Hematopoietic multipotent progenitor cell treated with erythropoietin and hydrocortisone succinate and interleukin-3 and kit ligand, for 8 days (in vitro differentiated cells): ENCODE measurements at regions not wholly inside any gene's neighbourhood (a gene's known extent, or its start where the extent isn't known, plus 50 kb on each side); places are given as distances from the start of the nearest gene placed in this dataset.
"Not testable (repeated sequence)": the region's sequence is repeated elsewhere in the genome, so short reads cannot be mapped to it uniquely, and the experiment has no call there.

Experiments
- DNase-seq: peaks from one replicate; pipeline ENCODE4 v3.0.0-alpha.2; 2015

DNA sequence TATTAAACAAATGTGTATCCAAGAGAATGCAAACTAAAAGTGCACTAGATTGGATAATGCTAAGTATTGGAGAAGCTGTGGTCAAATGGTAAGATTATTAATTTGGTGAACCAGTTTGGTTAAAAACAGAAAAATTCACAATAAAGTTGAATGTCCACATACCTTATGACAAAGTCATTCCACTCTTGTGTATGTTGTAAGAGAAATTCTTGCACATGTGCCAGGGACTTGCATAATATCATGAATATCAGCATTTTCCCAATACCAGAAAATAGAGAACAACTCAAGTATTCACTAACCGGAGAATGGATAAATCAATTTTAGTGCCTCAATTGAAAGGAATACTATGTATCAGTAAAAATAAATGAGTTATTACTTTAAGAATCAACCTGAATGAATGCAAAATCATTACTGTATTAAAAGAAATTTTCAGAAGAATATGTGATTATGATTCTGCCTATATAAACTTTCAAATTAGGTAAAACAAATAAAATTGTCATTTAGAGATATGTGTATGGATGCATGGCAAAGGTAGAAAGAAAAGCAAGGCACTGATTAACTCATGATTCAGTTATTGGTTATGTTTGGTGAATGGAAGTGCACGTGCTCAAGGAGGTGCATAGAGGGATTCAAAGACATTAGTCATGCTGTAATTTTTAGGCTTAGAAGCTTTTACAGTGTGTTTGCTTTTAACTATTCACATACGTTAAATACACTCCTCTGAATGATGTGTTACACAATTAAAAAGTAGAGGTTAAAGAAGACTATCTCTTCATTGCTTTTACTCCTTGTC lies 217.4 kb upstream of the KCNK2 start:
- no peak for DNase-seq

DNA sequence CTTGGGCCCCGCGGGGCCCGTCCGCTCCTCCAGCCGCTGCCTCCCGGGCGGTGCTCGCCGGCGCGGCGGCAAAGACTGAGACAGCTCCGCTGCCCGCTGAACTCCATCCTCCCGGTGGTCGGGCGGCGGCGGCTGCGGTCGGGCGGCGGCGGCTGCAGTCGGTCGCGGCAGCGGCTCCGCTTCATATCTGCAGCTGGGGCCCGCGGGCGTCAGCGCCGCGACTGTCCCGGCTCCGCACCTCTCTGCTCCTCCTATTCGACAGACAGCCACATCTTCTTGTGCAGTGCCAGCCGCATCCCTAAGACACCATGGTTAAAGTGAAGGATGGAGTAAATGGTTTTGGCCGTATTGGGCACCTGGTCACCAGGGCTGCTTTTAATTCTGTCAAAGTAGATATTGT lies 212.1 kb upstream of the KCNK2 start:
- DNase-seq: not testable (repeated sequence)

DNA sequence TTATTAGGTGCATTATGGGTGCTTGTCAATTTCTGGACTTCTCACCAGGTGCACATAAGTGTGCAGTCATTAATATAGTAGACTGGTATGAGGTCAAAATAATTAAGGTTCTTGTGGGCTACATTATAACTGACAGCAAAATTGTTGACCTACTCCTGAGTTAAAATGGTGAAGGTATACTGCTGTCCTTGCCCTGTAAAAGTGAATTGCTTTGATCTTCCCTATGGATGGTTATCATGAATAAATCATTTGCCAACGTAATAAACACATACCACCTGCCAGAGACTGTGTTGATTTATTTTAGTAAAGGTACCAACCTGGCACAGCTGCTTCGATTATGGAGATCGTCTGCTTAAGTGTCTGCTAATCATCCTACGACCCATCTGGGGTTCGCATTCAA lies 201.6 kb upstream of the KCNK2 start:
- DNase-seq: no peak

DNA sequence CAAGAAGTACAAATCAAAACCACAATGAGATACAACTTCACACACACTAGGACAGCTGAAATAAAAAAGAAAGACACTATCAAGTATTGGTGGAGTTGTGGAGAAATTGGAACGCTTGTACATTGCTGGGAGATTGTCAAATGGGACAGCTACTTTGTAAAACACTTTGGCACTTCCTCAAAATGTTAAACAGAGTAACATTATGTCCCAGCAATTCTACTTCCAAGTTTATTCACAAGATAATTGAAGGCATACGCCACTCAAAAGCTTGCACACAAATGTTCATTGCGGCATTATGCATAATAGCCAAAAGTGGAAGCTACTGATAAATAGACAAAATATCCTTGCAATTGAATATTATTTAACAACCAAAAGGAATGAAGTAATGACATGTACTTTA lies 199.9 kb upstream of the KCNK2 start:
- no peak for DNase-seq

DNA sequence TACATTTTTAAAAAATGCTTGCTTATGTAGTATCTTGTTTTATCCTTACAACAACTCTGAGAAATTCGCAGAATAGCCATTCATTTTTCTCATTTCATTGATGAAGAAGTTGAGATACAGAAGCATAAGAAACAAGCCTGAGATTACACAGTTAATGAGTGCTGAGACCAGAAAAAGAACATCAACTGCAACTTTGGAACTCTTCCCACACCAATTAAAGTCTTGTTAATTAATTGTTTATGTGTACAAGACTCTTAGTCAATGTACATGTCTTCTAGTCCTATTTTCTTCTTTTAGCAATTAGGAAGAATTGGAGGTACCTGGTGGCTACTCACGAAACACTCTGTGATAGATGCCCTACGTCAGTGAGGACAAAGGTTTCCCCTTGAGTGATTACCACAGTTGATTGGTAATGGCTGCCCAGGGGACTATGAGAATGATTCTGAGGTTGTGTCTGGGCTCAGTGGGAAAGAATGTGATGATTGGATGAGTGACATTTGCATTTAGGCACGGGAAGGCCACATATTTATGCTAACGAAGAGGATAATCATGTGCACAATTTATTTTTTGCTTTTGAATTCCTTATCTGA lies 187.4 kb upstream of the KCNK2 start:
- no peak for DNase-seq

DNA sequence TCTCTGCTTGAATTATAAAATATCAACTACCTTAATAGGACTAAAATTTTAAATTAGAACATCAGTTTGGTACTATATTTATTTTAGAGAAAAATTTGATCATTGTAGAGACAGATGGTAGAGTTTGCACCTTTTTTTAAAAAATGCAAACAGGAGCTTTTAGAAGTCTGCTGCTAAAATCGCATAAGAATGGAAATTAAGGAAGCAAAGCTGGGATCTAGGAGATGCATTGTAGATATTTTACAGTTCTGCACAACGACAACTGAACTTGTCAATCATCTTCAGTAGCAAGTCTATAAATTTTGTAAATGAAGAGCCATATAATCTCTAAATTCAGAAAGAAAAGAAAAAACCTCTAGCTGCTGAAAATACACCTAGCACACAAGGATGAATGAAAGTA lies 185.6 kb upstream of the KCNK2 start:
- no peak for DNase-seq

DNA sequence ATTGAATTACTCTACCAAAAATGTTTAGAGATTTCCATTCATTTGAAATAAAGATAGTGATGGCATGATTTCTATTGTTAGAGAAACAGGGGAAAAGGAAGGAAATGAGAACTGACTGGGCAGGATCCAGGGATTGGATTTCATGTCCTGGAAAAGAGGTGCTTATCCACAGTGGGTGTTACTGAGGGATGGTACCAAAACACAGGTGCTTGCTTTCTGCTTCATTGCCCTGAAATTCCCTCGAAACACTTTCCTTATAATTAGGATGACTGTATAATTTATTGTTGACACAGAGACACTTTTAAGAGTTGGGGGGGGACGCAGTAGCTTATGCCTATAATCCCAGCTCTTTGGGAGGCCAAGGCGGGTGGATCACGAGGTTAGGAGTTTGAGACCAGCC lies 185.0 kb upstream of the KCNK2 start:
- DNase-seq: no peak

DNA sequence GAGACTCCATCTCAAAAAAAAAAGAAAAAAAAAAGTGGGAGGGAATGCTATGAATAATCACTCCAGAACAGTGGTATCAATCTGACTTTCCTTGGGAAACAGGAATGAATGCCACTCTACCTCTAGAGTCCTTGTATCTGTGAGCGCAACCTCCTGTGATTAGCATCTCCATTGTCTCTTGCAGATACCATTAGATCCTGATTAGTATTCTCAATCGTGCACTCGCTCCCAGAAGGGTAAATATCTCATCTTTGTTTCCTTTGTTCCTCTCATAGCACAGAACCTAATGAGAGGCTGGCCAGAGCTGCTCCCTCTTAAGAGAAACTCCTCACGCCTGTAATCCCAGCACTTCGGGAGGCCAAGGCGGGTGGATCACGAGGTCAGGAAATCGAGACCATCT lies 184.4 kb upstream of the KCNK2 start:
- DNase-seq: no peak

DNA sequence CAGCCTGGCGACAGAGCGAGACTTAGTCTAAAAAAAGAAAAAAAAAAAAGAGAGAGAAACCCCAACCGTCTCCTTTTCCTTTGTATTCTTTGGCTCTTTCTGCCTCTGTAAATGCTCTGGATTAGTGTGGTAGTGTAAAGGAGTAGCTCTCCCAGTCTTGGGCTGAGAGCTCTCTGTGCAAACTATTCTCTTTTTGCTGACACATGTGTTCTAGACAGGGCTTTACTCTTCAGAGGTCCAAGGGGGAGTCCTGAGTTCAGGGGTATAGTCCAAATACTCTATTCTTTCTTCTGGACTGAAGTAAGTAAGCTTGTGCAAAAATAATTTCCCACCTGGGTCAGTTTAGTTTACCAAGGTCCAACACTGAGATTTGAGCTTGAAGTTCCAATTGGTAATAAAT lies 183.8 kb upstream of the KCNK2 start:
- DNase-seq: no peak

DNA sequence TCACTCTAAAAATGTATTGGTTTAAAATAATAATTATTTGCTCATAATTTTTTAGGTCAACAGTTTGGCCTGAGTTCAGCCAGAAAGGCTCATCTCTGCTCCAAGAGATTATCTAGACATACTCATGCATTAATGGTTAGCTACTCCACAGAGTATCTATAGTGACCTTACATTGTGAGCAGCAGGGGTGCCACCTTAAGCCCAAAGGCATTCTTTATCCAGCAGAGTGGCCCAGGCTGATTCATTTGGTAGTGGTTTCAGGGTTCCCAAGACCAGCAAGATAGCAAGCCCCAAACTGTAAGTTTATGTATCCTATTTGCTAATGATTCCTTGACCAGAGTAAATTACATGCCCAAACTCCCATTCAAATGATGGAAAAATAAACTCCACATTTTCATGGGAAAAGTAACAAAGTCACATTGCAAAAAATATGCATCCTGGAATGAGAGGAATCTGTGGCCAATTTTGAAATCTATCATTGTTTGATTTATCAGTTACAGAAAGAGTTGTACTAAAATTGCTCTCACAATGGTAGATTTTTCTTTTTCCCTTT lies 182.6 kb upstream of the KCNK2 start:
- no peak for DNase-seq

DNA sequence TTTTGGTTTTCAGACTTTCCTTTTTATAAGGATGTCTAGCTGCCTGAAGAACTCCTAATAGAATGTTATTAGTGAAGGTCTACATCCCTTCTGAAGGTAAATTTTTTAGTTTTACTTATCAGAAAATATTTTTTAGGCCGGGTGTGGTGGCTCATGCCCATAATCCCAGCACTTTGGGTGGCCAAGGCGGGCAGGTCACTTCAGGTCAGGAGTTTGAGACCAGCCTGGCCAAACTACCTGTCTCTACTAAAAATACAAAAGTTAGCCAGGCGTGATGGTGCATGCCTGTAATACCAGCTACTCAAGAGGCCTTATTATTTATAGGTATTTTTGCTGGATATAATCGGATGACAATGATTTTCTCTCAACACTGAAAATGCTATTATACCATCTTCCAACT lies 181.9 kb upstream of the KCNK2 start:
- DNase-seq: no peak

DNA sequence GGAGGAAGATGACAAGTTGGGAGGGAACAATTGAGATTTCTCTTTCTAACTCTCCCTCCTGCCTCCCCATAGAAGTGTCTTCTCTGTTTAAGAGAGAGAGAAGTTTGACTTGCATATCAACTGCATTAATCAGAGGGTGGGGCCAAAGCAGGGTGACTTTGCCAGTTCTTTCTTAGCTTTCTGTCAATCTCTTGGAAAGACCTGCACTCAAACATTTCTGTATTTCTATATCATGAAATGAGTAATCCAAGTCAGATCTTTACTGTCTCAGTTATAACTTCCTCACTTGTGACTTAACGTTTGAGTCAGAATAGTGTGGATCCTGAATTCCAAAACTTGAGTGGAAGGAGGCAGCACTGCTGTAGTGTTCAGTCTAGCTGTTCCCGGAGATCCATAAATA lies 180.8 kb upstream of the KCNK2 start:
- DNase-seq: no peak

DNA sequence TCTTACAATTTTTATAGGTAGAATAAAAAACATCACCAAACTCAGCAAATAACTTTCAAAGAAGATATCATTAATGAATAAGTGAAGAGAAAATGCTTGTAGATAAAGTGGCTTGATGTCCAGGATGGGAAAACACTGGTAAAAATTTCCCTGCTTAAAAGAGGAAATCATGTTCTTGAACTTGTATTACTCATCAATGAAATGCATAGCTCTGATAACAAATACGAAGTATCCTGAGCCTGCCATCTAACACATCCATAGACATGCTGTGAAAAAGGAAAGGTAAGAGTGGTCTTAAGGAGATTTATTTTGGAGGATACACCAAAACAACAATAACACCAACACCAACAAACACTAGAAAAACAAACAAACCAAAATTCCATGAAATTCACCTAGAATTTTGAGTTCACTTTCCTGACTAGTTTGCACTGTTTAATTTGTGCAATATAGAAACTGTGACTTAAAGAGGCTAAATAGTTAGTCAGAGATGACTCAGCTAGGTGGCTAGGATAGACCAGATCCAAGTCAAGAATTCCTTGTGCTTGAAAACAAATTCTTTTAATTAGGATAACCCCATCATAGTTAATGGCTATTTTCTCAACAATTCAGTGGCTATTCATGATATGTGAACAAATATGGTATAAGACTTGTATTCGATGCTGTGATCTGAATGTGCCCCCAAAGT lies 179.8 kb upstream of the KCNK2 start:
- no peak for DNase-seq

DNA sequence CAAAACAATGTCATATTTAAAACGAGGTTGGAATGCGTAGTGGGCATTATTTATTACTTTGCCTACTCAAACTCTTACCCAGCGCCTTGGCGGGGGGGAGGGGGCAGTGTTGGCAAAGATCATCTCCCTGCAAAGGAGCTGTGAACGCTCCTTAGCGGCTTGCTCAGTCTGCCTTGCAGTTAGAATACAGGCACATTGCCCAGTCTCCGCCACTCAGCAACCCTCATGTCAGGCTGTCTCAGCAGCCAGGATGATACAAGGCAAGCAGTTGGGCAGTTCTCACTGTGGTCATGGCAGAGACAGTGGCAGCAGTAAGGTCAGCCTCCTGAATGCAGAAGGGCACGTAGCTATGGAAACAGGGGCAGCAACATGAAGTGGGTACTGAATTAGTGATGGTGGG lies 170.4 kb upstream of the KCNK2 start:
- DNase-seq: no peak

DNA sequence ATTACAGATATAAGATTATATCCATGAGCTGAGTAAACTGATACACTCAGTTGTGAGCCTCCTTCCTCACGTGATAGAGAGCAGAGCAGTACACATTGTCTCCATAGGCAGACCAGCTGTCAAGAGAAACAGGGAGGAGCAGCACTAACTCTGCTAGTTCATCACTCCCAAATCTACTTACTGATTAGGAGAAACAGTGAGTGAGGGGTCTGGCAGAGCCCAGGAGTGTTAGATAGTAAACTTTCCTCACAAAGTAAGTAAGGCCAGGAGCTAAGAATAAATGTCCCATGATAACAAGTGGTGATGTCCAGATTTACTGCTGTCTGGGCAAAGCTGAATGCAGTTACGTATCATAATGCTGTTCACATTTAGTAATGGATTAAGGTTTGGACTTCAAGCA lies 168.6 kb upstream of the KCNK2 start:
- DNase-seq: no peak

DNA sequence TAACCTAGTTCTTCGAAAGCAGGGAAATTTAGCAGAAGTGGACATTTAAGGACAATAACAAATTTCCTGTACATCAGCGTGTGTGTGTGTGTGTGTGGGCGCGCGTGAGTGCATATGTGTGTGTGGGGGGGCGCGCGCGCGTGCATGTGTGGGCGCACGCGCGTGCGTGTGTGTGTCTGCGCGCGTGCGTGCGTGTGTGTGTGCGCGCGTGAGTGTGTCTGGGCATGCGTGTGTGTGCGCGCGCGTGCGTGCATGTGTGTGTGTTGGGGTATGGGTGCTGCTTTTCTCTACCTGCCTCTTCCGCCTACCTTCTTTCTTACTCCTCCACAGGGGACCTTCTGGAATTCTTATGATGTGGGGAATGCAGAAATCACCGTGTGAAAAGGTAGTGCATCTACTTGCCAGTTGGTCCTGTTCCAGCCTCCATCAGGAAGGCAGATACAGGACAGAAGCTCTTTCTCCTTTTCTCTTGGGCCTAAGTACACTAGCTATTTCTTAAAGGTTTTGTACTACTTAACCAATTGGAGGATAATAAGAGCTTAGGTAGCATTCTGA lies 165.4 kb upstream of the KCNK2 start:
- DNase-seq: no peak

DNA sequence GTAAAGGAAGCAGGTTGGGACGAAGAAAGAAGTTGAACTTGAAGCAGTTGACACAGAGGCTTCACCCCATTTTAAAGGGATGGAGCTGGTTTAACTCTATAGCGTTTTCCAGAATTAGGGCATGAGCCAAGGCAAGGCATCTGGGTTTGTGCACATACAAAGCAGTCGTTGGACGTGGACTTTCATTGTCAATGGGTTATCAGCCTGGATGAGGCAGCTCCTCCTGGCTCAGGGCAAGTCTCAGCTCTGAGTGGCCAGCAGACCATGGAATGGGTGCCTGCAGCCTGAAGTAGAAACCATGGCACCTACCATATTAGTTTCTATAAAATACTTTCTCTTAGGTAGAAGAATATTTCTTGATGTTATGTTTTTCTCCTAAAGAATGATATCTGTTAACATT lies 163.8 kb upstream of the KCNK2 start:
- no peak for DNase-seq

DNA sequence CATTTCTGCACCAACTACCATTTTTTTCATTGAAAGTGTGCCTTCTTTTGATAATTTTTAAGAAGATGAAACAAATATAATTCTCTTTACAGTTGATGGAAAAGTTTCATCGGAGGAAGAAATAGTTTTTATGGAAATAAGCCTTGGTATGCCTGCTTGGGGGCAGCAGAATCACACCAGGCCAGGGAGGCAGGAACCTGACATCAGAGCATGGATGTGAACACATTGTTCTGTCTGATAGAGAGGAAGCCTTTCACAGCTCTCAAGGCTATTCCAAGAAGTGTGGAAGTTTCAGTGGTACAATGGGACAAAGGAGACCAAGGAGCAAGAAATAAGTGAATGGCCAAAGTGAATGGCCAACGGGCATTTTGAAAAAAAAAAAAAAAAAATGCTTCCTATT lies 162.2 kb upstream of the KCNK2 start:
- DNase-seq: no peak

DNA sequence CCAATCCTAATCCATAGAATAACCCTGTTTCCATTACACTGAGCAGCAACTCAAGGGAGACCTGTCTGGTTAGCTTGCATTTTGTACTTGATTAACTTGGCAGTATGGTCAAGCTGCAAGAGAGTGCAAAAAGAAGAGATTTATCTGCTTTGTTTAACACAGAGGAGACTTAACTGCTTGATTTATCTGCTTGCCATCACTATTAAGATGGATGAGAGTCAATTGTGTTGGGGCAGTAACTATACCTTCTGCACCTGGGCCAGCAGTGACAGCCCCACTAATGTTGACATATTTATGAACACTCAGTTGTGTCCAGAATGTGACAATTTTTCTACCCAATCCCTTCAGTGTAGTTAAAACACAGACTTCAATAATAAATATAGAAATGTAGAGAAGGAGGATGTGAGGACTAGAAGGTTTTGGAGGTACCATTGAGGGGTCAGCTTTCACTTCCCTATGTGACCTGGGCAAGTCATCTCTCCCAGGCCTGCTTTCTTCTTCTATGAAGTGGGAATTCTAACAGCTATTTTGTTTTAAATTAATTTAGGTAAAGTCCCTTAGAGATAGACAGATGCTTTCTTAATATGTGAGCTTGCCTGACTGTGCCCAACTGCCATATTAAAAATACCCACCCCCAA lies 159.1 kb upstream of the KCNK2 start:
- DNase-seq: no peak

DNA sequence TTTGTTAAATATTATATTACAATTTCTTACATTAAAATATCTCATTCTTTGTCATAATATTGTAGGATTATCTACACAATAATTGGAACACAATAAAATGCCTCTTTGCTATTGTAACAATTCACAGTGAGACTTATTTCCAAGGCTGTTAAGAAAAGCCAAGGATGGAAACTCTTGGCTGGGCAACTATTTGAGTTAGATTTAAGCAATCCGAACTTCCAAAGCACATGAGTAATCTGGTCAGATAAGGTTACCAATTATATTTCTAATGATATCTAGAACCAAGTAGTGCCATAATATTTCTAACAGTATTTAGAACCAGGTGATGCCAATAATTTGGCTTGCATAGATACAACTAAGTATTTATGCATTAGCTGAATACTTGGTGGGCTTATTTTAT lies 154.7 kb upstream of the KCNK2 start:
- no peak for DNase-seq

DNA sequence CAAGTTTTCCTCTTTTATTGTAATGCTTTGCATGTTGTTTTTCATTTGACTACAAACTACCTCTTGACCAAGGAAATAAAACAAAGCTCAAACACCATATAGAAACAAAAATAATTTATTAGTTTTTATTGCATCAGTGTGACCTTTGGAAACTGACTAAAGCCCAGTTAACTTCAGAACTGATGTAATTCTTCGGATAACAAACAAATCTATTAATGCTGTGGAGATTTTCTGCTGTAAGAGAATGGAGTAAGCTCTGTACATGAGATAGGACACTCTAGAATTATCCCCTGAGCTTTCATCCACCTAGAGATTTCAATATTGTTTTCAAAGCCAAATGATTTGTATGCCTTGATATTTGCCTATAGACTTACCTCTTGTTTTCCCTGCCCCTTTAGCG lies 154.0 kb upstream of the KCNK2 start:
- DNase-seq: no peak

DNA sequence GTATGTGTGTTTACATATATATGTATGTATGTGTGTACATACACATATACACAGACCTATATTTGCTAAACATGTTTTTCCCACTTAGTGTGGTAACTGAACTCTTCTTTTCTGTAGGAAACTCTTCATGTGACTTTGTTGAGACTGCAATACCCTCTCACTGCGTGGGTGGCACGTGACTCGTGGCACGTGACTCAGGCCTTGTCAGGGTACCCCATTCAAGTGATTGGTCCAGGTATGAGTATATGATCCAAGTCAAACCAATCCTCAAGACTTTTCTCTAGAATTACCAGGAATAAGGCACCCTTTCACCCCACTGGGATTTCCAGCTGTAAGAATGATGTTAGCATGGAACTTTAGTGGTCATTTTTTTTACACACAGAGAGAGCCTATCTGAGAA lies 149.2 kb upstream of the KCNK2 start:
- DNase-seq: no peak

DNA sequence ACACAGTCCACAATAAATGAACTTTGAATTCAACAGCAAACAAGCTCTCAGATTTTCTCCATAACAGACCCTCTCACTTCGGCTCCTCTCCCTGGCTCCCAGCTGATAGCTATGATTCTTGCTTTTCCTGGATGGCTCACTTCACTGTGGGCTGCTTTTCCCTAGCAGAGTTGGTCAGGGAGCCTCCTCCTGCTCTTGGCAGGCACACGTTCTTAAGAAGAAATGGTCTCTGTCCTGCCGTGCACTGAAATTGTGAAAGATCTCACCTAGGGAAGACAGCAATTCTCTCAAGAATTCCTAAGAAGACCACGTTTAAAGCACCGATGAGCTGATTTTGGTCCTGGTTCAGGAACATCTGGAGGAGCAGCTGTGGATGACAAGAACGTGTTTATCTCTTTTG lies 148.5 kb upstream of the KCNK2 start:
- no peak for DNase-seq
